ENCODE measurements at regions not wholly inside any gene's neighbourhood (a gene's known extent, or its start where the extent isn't known, plus 50 kb on each side); places are given as distances from the start of the nearest gene placed in this dataset.
A peak's percentile ranks its signal among the peaks of the same experiment; 100 is the strongest.

DNA sequence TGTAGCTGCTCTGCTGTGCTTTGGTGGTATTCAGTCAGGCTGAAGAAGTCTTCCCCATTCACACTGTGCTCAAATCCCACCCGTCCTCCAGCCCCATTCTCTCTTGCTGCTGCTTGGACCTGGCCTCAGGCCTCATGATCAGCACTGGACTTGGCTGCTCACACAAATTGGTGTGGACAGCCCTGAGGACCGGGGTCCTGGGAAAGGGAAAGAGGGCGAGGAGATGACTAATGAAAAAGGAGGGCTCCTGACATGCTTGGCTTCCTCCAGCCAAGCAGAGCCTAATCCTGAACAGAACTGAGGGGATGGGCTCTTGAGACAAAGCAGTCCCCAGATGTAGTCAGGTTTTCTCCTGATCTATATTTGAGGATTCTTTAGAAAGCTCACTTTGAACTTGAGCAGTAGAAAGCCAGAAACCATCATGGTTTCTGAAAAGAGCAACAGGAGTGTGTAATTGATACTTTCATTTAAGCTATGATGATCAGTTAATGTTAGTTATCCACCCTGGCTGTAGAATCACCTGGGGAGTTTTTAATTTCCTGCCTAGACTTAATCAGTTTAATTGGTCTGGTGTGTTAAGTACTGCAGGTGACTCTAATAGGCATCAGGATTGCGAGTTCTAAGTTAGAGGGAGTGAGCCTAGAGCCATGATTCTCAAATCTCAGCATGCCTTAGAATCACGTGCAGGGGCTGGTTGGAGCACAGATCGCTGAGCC lies 79.4 kb upstream of the THBS1 start:
- peak overlapping the region in 1 of 4 donors; percentile 11 for H3K27ac ChIP-seq
- intact Hi-C loops (cut with DNase I): no loop called here
- TF ChIP-seq, protein P1, sequence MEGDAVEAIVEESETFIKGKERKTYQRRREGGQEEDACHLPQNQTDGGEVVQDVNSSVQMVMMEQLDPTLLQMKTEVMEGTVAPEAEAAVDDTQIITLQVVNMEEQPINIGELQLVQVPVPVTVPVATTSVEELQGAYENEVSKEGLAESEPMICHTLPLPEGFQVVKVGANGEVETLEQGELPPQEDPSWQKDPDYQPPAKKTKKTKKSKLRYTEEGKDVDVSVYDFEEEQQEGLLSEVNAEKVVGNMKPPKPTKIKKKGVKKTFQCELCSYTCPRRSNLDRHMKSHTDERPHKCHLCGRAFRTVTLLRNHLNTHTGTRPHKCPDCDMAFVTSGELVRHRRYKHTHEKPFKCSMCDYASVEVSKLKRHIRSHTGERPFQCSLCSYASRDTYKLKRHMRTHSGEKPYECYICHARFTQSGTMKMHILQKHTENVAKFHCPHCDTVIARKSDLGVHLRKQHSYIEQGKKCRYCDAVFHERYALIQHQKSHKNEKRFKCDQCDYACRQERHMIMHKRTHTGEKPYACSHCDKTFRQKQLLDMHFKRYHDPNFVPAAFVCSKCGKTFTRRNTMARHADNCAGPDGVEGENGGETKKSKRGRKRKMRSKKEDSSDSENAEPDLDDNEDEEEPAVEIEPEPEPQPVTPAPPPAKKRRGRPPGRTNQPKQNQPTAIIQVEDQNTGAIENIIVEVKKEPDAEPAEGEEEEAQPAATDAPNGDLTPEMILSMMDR (IDR thresholded peaks at IDR 0.05): no peak
- TF ChIP-seq POLR2A (IDR thresholded peaks at IDR 0.05): no peak
- H3K27me3 ChIP-seq: no peaks in the 10 kb centered on the region
- DNase-seq: no peak
- peaks cover 0 to 41% (median 14%) of the 10 kb centered on the region in 3 donors for H3K4me1 ChIP-seq
- WGBS, 2 donors: 74 to 82% methylated on average over 3 to 5 of the region's 6 CpGs
- H3K9me3 ChIP-seq: no peaks in the 10 kb centered on the region
- H3K36me3 ChIP-seq: no peaks in the 10 kb centered on the region
- no peak overlapping the region for H3K4me3 ChIP-seq

DNA sequence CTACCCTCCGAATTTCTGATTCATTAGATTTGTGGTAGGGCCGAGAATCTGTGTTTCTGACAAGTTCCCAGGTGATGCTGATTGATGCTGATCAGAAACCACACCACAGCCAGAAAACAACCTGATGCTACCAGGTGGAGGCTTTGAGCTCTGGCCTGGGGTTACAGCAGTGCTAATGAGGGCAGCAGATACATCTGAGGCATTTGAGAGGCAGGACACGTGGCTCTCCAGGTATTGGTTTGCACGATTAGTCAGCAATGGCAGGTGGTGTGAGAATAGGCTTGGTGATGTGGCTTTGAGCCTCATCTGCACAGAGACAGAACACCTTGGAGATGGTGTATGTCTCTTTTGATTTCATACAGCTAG lies 78.8 kb upstream of the THBS1 start:
- H3K27me3 ChIP-seq: no peaks in the 10 kb centered on the region
- TF ChIP-seq, protein P1 (IDR thresholded peaks at IDR 0.05): no peak
- no peak for TF ChIP-seq POLR2A (IDR thresholded peaks at IDR 0.05)
- no peak overlapping the region for H3K27ac ChIP-seq
- peaks cover 0 to 36% (median 9%) of the 10 kb centered on the region in 3 donors for H3K4me1 ChIP-seq
- no peak for DNase-seq
- intact Hi-C loops (cut with DNase I): no loop called here
- 70 to 76% methylated on average over 3 of the region's 4 CpGs for WGBS, 2 donors
- H3K36me3 ChIP-seq: no peaks in the 10 kb centered on the region
- no peaks in the 10 kb centered on the region for H3K9me3 ChIP-seq
- H3K4me3 ChIP-seq: no peak overlapping the region

DNA sequence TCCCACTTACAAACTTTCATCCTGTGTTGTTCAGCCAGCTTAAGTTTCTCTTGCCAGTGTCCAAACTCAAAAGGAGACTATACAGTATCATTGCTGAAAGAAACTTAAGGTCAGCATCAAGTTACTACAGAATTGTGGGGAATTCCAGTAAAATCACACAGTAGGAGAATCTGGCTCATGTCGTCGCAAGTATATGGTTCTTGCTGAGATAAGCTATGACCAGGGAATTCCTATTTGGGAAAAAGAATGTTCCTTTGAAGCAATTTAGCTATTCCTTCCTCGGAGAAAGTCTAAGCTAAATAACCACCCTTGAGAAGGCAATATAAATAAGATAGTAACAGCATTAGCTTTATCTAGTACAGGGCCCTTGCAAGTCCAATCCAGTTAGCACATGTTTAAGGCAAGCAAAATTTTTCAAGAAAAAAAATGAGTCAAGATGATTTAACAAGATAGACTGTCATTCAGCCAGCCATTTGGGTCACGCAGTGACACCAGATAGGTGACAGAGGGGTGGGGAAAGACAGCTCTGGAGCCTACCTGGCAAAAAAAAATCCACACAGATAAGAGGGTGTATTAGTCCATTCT lies 78.2 kb upstream of the THBS1 start:
- intact Hi-C loops (cut with DNase I): no loop called here
- H3K27ac ChIP-seq: peak overlapping the region in 1 of 4 donors; percentile 10

DNA sequence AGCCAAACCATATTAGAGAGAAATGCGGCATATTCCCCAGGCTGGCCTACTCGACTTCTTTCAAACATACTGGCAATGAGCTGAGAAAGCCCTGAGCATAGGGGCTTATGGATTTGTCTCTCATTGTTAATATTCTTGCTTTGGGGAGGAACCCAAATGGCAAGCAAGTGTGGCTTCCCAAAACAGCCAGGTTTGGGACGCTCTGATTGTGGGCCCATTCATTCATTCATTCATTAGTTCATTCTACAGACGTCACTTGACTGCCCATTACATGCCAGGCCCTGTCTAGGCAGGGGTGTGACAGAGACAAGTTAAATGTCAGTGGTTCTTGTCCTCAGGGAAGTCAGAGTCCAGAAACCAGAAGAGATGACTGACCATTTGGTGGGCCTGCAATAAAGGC lies 77.4 kb upstream of the THBS1 start:
- H3K4me1 ChIP-seq: peaks cover 0 to 21% (median 3%) of the 10 kb centered on the region in 3 donors
- no peak overlapping the region for H3K4me3 ChIP-seq
- no peaks in the 10 kb centered on the region for H3K9me3 ChIP-seq
- TF ChIP-seq POLR2A (IDR thresholded peaks at IDR 0.05): no peak
- TF ChIP-seq, protein P1 (IDR thresholded peaks at IDR 0.05): no peak
- intact Hi-C loops (cut with DNase I): no loop called here
- H3K27ac ChIP-seq: peak overlapping the region in 2 of 4 donors; percentile 1 to 75
- DNase-seq: no peak
- no peaks in the 10 kb centered on the region for H3K27me3 ChIP-seq
- 86 to 90% methylated on average over 4 of the region's 4 CpGs for WGBS, 2 donors
- no peaks in the 10 kb centered on the region for H3K36me3 ChIP-seq

More for the DNA sequence above, 78.2 kb upstream of the THBS1 start:
- WGBS, 2 donors: 46 to 49% methylated on average over 4 of the region's 4 CpGs
- TF ChIP-seq, protein P1 (IDR thresholded peaks at IDR 0.05): no peak
- no peak for TF ChIP-seq POLR2A (IDR thresholded peaks at IDR 0.05)
- H3K4me3 ChIP-seq: no peak overlapping the region
- peaks cover 0 to 30% (median 8%) of the 10 kb centered on the region in 3 donors for H3K4me1 ChIP-seq
- H3K27me3 ChIP-seq: no peaks in the 10 kb centered on the region
- DNase-seq: no peak
- no peaks in the 10 kb centered on the region for H3K36me3 ChIP-seq
- H3K9me3 ChIP-seq: no peaks in the 10 kb centered on the region

DNA sequence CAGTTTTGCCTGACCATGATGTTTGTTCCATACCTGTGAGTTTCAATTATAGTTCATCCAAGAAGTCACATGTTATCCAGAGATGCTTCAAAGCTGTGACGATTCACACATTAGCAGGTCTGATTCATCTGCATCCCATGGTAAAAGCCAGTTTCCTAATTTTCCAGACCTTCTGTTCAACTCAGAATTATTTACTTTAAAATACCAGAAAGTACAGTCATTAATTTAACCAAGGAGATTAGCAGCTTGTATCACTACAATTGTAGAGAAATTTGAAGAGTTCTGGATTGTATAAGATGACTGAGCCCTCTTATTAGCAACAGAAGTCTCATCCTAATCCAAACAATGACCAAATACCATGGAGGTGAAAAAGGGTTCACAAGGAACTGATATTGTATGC lies 76.1 kb upstream of the THBS1 start:
- H3K9me3 ChIP-seq: no peaks in the 10 kb centered on the region
- H3K36me3 ChIP-seq: no peaks in the 10 kb centered on the region
- peak overlapping the region in 3 of 4 donors; percentile 38 to 75 (median 60) for H3K27ac ChIP-seq
- DNase-seq: no peak
- H3K4me1 ChIP-seq: peaks cover 0 to 20% (median 0%) of the 10 kb centered on the region in 3 donors
- WGBS, 2 donors: 35 to 36% methylated on average over 1 of the region's 1 CpG
- intact Hi-C loops (cut with DNase I): no loop called here
- no peaks in the 10 kb centered on the region for H3K27me3 ChIP-seq
- no peak for TF ChIP-seq POLR2A (IDR thresholded peaks at IDR 0.05)
- TF ChIP-seq, protein P1 (IDR thresholded peaks at IDR 0.05): no peak
- no peak overlapping the region for H3K4me3 ChIP-seq

All from esophagus squamous epithelium (tissue), 5 donors.